Lung (tissue), 11 donors: ENCODE measurements at regions not wholly inside any gene's neighbourhood (a gene's known extent, or its start where the extent isn't known, plus 50 kb on each side); places are given as distances from the start of the nearest gene placed in this dataset.

Source experiments
- ATAC-seq: fragments of 200-7000 bp; cut with Tn5 transposase; one replicate; pipeline ENCODE4 v1.9.1; 2020; ENCODE audit warnings: moderate number of reproducible peaks; ENCODE audit not compliant: insufficient read depth, low FRiP score
- DNase-seq, 3 donors: peaks; one replicate each; pipeline ENCODE4 v3.0.0-alpha.2; 2013 to 2017
- H3K27ac ChIP-seq, 2 donors: one replicate each; pipeline ENCODE4 v1.5.1; 2013; ENCODE audit warnings: mild to moderate bottlenecking in 2 of 2, moderate library complexity in 2 of 2, control low read depth in 1 of 2, inconsistent platforms in 1 of 2, low read depth in 1 of 2, low read length in 1 of 2
- H3K27me3 ChIP-seq, 3 donors: one replicate each; pipeline ENCODE4 v1.5.1; 2013; ENCODE audit warnings: low read length in 2 of 3; ENCODE audit not compliant: control insufficient read depth in 3 of 3, insufficient read depth in 3 of 3
- H3K36me3 ChIP-seq, 4 donors: one replicate each; pipeline ENCODE4 v1.5.1; 2013; ENCODE audit warnings: low read length in 4 of 4, mild to moderate bottlenecking in 1 of 4, moderate library complexity in 1 of 4; ENCODE audit not compliant: control insufficient read depth in 4 of 4, insufficient read depth in 4 of 4
- H3K4me1 ChIP-seq, 5 donors: one replicate each; pipeline ENCODE4 v1.5.1; 2013; ENCODE audit warnings: low read length in 5 of 5, mild to moderate bottlenecking in 2 of 5, moderate library complexity in 1 of 5; ENCODE audit not compliant: control insufficient read depth in 5 of 5, insufficient read depth in 5 of 5
- H3K4me3 ChIP-seq: one replicate; pipeline ENCODE4 v1.5.1; 2013; ENCODE audit warnings: mild to moderate bottlenecking, control low read depth, moderate library complexity
- H3K9ac ChIP-seq, 2 donors: one replicate each; pipeline ENCODE4 v1.5.1; 2013; ENCODE audit warnings: low read length in 2 of 2, control low read depth in 1 of 2; ENCODE audit not compliant: insufficient read depth in 1 of 2
- H3K9me3 ChIP-seq, 4 donors: one replicate each; pipeline ENCODE4 v1.5.1; 2013; ENCODE audit warnings: low read length in 3 of 4, mild to moderate bottlenecking in 1 of 4, moderate library complexity in 1 of 4; ENCODE audit not compliant: control insufficient read depth in 4 of 4, insufficient read depth in 3 of 4
- WGBS, 2 donors: extraction: QIAGEN DNeasy Blood & Tissue Kit; methylation state at CpG; one replicate each; pipeline ENCODE4 v1.1.7; 2013; 5-methylcytosine and 5-hydroxymethylcytosine counted together
- TF ChIP-seq, protein P1 (sequence below): IDR thresholded peaks from 2 replicates; pipeline ENCODE4 v1.5.1; 2012; ENCODE audit warnings: mild to moderate bottlenecking; ENCODE audit errors: control extremely low read depth, extremely low read depth
- donor health status: control.
- donor health status: control.
- donor health status: Bipolar disorder and iron deficiency.
- donor health status: healthy.
- donor health status: DM: yes; HTN: yes; CAD: no.

- H3K4me1 ChIP-seq = peaks cover 0 to 10% (median 0%) of the 10 kb centered on the region in 5 donors
- no peak overlapping the region for H3K27ac ChIP-seq
- H3K9ac ChIP-seq = no peak overlapping the region
- peak in 2 of 3 donors; percentile 74 to 78 for DNase-seq
- 42 to 62% methylated on average over 1 of the region's 1 CpG for WGBS, 2 donors
- no peak overlapping the region for H3K4me3 ChIP-seq
- no peak for ATAC-seq
- TF ChIP-seq, protein P1, sequence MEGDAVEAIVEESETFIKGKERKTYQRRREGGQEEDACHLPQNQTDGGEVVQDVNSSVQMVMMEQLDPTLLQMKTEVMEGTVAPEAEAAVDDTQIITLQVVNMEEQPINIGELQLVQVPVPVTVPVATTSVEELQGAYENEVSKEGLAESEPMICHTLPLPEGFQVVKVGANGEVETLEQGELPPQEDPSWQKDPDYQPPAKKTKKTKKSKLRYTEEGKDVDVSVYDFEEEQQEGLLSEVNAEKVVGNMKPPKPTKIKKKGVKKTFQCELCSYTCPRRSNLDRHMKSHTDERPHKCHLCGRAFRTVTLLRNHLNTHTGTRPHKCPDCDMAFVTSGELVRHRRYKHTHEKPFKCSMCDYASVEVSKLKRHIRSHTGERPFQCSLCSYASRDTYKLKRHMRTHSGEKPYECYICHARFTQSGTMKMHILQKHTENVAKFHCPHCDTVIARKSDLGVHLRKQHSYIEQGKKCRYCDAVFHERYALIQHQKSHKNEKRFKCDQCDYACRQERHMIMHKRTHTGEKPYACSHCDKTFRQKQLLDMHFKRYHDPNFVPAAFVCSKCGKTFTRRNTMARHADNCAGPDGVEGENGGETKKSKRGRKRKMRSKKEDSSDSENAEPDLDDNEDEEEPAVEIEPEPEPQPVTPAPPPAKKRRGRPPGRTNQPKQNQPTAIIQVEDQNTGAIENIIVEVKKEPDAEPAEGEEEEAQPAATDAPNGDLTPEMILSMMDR = no peak
- no peaks in the 10 kb centered on the region for H3K27me3 ChIP-seq
- no peaks in the 10 kb centered on the region for H3K36me3 ChIP-seq
- no peaks in the 10 kb centered on the region for H3K9me3 ChIP-seq
Observed at GRCh38 chr6:67643281-67643680, 991.8 kb upstream of the ADGRB3 start.

- H3K36me3 ChIP-seq = no peaks in the 10 kb centered on the region
- no peak overlapping the region for H3K4me3 ChIP-seq
- TF ChIP-seq, protein P1 = no peak
- no peak overlapping the region for H3K9ac ChIP-seq
- 81 to 85% methylated on average over 1 of the region's 1 CpG for WGBS, 2 donors
- peaks cover 0 to 10% (median 0%) of the 10 kb centered on the region in 5 donors for H3K4me1 ChIP-seq
- ATAC-seq = no peak
- DNase-seq = no peak
- H3K27me3 ChIP-seq = no peaks in the 10 kb centered on the region
- no peak overlapping the region for H3K27ac ChIP-seq
- no peaks in the 10 kb centered on the region for H3K9me3 ChIP-seq
Observed at GRCh38 chr6:67642582-67642981, 992.5 kb upstream of the ADGRB3 start.

GRCh38 chr6:67640484-67640883 is 994.6 kb upstream of the ADGRB3 start:
- TF ChIP-seq, protein P1 = no peak
- no peak for ATAC-seq
- Histone ChIP-seq H3K4me1 (peaks cover 0 to 10% (median 0%) of the 10 kb centered on the region in 5 donors), H3K27ac (no peak overlapping the region), H3K4me3 (no peak overlapping the region), H3K9me3 (no peaks in the 10 kb centered on the region), H3K36me3 (no peaks in the 10 kb centered on the region), H3K27me3 (no peaks in the 10 kb centered on the region), H3K9ac (no peak overlapping the region)
- peak in 1 of 3 donors; percentile 6 for DNase-seq

- Histone ChIP-seq H3K4me1 (peaks cover 0 to 10% (median 0%) of the 10 kb centered on the region in 5 donors), H3K36me3 (no peaks in the 10 kb centered on the region), H3K9me3 (no peaks in the 10 kb centered on the region), H3K27me3 (no peaks in the 10 kb centered on the region), H3K9ac (no peak overlapping the region), H3K4me3 (no peak overlapping the region), H3K27ac (no peak overlapping the region)
- DNase-seq (peak in 2 of 3 donors; percentile 17 to 19), ATAC-seq (no peak)
- TF ChIP-seq, protein P1 = no peak
Observed at GRCh38 chr6:67639161-67639560, 995.9 kb upstream of the ADGRB3 start.
